ENCODE measurements at regions not wholly inside any gene's neighbourhood (a gene's known extent, or its start where the extent isn't known, plus 50 kb on each side); places are given as distances from the start of the nearest gene placed in this dataset.
"Not testable (repeated sequence)": the region's sequence is repeated elsewhere in the genome, so short reads cannot be mapped to it uniquely, and the experiment has no call there.

GRCh38 chr3:177452831-177453450, 255.7 kb upstream of the TBL1XR1 start:
- Histone ChIP-seq H3K79me2 (ENCODE audit: control insufficient read depth, insufficient read depth, low read length, poor library complexity) (no peaks in the 10 kb centered on the region), H4K8ac (ENCODE audit: low read depth, low read length) (no peak overlapping the region), H4K12ac (ENCODE audit: low read depth, low read length) (no peak overlapping the region), H2AFZ (ENCODE audit: insufficient read depth, low read length, poor library complexity) (no peak overlapping the region), H3K14ac (ENCODE audit: low read length) (no peak overlapping the region), H3K27ac (ENCODE audit: low read depth, low read length) (no peak overlapping the region), H2BK120ac (ENCODE audit: insufficient read depth, low read length, poor library complexity) (no peak overlapping the region), H3K4me1 (ENCODE audit: control insufficient read depth in 1 of 2, insufficient read depth in 2 of 2, low read length in 2 of 2) (peaks cover 0 to 5% of the 10 kb centered on the region in 2 experiments), H3K18ac (ENCODE audit: low read length) (no peak overlapping the region), H3K4me3 (ENCODE audit: low read depth, low read length) (no peak overlapping the region), H3K23ac (ENCODE audit: low read length) (no peak overlapping the region), H3K27me3 (ENCODE audit: insufficient read depth, low read length) (no peaks in the 10 kb centered on the region), H2AK5ac (ENCODE audit: low read length) (no peak overlapping the region), H3K9ac (ENCODE audit: low read length) (no peak overlapping the region), H3K4me2 (ENCODE audit: low read length) (no peak overlapping the region), H2BK12ac (ENCODE audit: low read length) (no peak overlapping the region), H3K79me1 (ENCODE audit: low read length) (peaks cover 3% of the 10 kb centered on the region), H4K91ac (ENCODE audit: low read depth, low read length) (no peak overlapping the region), H3K36me3 (ENCODE audit: control insufficient read depth in 1 of 2, insufficient read depth in 2 of 2, low read length in 2 of 2) (no peaks in the 10 kb centered on the region), H2BK5ac (ENCODE audit: low read depth, low read length, poor library complexity) (no peak overlapping the region), H3K4ac (ENCODE audit: low read depth, low read length) (no peak overlapping the region), H3K9me3 (ENCODE audit: insufficient read depth, low read depth, low read length) (peaks cover 2% of the 10 kb centered on the region)
- no peak for DNase-seq
- no CpG with 5 or more reads among the region's 6 CpGs for WGBS (ENCODE audit: extremely low coverage, insufficient coverage, insufficient read length)

DNA sequence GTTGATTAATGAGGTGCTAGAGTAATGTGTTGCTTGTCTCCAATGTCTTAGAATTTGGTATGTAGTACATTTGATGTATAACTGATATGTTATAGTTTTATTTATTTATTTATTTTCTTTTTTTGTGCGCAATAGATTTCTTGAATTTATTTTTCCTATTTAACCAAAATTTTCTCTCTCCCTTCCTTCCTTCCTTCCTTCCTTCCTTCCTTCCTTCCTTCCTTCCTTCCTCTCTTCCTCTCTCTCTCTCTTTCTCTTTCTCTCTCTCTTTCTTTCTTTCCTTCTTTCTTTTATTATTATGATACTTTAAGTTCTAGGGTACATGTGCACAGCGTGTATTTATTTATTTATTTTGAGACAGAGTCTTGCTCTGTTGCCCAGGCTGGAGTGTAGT, 256.2 kb upstream of the TBL1XR1 start:
- Histone ChIP-seq H3K4me1 (ENCODE audit: control insufficient read depth in 1 of 2, insufficient read depth in 2 of 2, low read length in 2 of 2) (peaks cover 0 to 5% of the 10 kb centered on the region in 2 experiments), H2BK5ac (ENCODE audit: low read depth, low read length, poor library complexity) (no peak overlapping the region), H2BK12ac (ENCODE audit: low read length) (no peak overlapping the region), H3K18ac (ENCODE audit: low read length) (no peak overlapping the region), H4K91ac (ENCODE audit: low read depth, low read length) (no peak overlapping the region), H2AFZ (ENCODE audit: insufficient read depth, low read length, poor library complexity) (no peak overlapping the region), H3K79me2 (ENCODE audit: control insufficient read depth, insufficient read depth, low read length, poor library complexity) (no peaks in the 10 kb centered on the region), H3K4me2 (ENCODE audit: low read length) (no peak overlapping the region), H3K27me3 (ENCODE audit: insufficient read depth, low read length) (no peaks in the 10 kb centered on the region), H3K36me3 (ENCODE audit: control insufficient read depth in 1 of 2, insufficient read depth in 2 of 2, low read length in 2 of 2) (no peaks in the 10 kb centered on the region), H3K79me1 (ENCODE audit: low read length) (peaks cover 3% of the 10 kb centered on the region), H3K23ac (ENCODE audit: low read length) (no peak overlapping the region), H4K8ac (ENCODE audit: low read depth, low read length) (no peak overlapping the region), H3K9me3 (ENCODE audit: insufficient read depth, low read depth, low read length) (peaks cover 2% of the 10 kb centered on the region), H3K14ac (ENCODE audit: low read length) (no peak overlapping the region), H3K4ac (ENCODE audit: low read depth, low read length) (no peak overlapping the region), H3K4me3 (ENCODE audit: low read depth, low read length) (no peak overlapping the region), H4K12ac (ENCODE audit: low read depth, low read length) (no peak overlapping the region), H3K9ac (ENCODE audit: low read length) (no peak overlapping the region), H2AK5ac (ENCODE audit: low read length) (no peak overlapping the region), H2BK120ac (ENCODE audit: insufficient read depth, low read length, poor library complexity) (no peak overlapping the region), H3K27ac (ENCODE audit: low read depth, low read length) (no peak overlapping the region)
- no peak for DNase-seq
- no CpG with 5 or more reads among the region's 2 CpGs for WGBS (ENCODE audit: extremely low coverage, insufficient coverage, insufficient read length)

GRCh38 chr3:177457204-177457603, 259.9 kb upstream of the TBL1XR1 start:
- no CpG with 5 or more reads among the region's 1 CpG for WGBS (ENCODE audit: extremely low coverage, insufficient coverage, insufficient read length)
- H2AK5ac ChIP-seq (ENCODE audit: low read length); H3K23ac ChIP-seq (ENCODE audit: low read length): not testable (repeated sequence)

DNA sequence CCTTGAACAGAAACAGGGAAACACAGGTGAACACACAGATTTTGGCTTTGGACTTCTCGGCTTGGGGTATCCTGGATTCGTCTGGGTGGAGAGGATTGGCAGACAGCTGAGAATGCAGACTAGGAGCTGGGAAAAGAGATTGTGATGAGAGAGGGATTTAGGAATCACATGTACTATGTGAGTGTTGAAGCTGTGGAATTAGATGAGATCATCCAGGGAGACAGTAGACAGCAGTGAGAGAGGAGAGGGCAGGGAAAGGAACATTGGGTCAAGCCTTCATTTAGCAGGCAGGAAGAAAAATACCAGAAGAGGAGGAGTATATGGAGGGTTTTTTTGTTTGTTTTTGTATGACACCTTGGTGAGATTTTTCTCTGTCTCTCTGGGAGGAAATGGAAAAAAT, 262.1 kb upstream of the TBL1XR1 start:
- Histone ChIP-seq H4K12ac (ENCODE audit: low read depth, low read length) (no peak overlapping the region), H4K91ac (ENCODE audit: low read depth, low read length) (no peak overlapping the region), H3K9ac (ENCODE audit: low read length) (no peak overlapping the region), H3K36me3 (ENCODE audit: control insufficient read depth in 1 of 2, insufficient read depth in 2 of 2, low read length in 2 of 2) (no peaks in the 10 kb centered on the region), H3K4ac (ENCODE audit: low read depth, low read length) (no peak overlapping the region), H3K9me3 (ENCODE audit: insufficient read depth, low read depth, low read length) (peaks cover 2% of the 10 kb centered on the region), H4K8ac (ENCODE audit: low read depth, low read length) (no peak overlapping the region), H2BK120ac (ENCODE audit: insufficient read depth, low read length, poor library complexity) (no peak overlapping the region), H3K4me3 (ENCODE audit: low read depth, low read length) (no peak overlapping the region), H3K27ac (ENCODE audit: low read depth, low read length) (no peak overlapping the region), H2AFZ (ENCODE audit: insufficient read depth, low read length, poor library complexity) (no peak overlapping the region), H2BK12ac (ENCODE audit: low read length) (no peak overlapping the region), H2BK5ac (ENCODE audit: low read depth, low read length, poor library complexity) (no peak overlapping the region), H2AK5ac (ENCODE audit: low read length) (no peak overlapping the region), H3K4me1 (ENCODE audit: control insufficient read depth in 1 of 2, insufficient read depth in 2 of 2, low read length in 2 of 2) (peaks cover 0 to 5% of the 10 kb centered on the region in 2 experiments), H3K79me2 (ENCODE audit: control insufficient read depth, insufficient read depth, low read length, poor library complexity) (no peaks in the 10 kb centered on the region), H3K79me1 (ENCODE audit: low read length) (no peaks in the 10 kb centered on the region), H3K4me2 (ENCODE audit: low read length) (no peak overlapping the region), H3K23ac (ENCODE audit: low read length) (no peak overlapping the region), H3K18ac (ENCODE audit: low read length) (no peak overlapping the region), H3K14ac (ENCODE audit: low read length) (no peak overlapping the region), H3K27me3 (ENCODE audit: insufficient read depth, low read length) (no peaks in the 10 kb centered on the region)
- no CpG with 5 or more reads among the region's 2 CpGs for WGBS (ENCODE audit: extremely low coverage, insufficient coverage, insufficient read length)
- peak in 1 of 2 donors; percentile 12 for DNase-seq

More at GRCh38 chr3:177457204-177457603, 259.9 kb upstream of the TBL1XR1 start:
- H3K9ac ChIP-seq (ENCODE audit: low read length); H3K27ac ChIP-seq (ENCODE audit: low read depth, low read length); H3K4me3 ChIP-seq (ENCODE audit: low read depth, low read length); H3K4ac ChIP-seq (ENCODE audit: low read depth, low read length); H3K9me3 ChIP-seq (ENCODE audit: insufficient read depth, low read depth, low read length); H3K79me1 ChIP-seq (ENCODE audit: low read length); H2AFZ ChIP-seq (ENCODE audit: insufficient read depth, low read length, poor library complexity); H3K36me3 ChIP-seq (ENCODE audit: control insufficient read depth in 1 of 2, insufficient read depth in 2 of 2, low read length in 2 of 2); H3K14ac ChIP-seq (ENCODE audit: low read length); H2BK5ac ChIP-seq (ENCODE audit: low read depth, low read length, poor library complexity); H4K12ac ChIP-seq (ENCODE audit: low read depth, low read length); H4K8ac ChIP-seq (ENCODE audit: low read depth, low read length); H3K18ac ChIP-seq (ENCODE audit: low read length); H3K27me3 ChIP-seq (ENCODE audit: insufficient read depth, low read length); H2BK120ac ChIP-seq (ENCODE audit: insufficient read depth, low read length, poor library complexity); H3K4me2 ChIP-seq (ENCODE audit: low read length); H4K91ac ChIP-seq (ENCODE audit: low read depth, low read length); H3K4me1 ChIP-seq (ENCODE audit: control insufficient read depth in 1 of 2, insufficient read depth in 2 of 2, low read length in 2 of 2); H2BK12ac ChIP-seq (ENCODE audit: low read length); H3K79me2 ChIP-seq (ENCODE audit: control insufficient read depth, insufficient read depth, low read length, poor library complexity): not testable (repeated sequence)
- DNase-seq = peak; percentile 30 to 46

Measured in trophoblast cell (in vitro differentiated cells and primary cell).